ENCODE measurements at regions not wholly inside any gene's neighbourhood (a gene's known extent, or its start where the extent isn't known, plus 50 kb on each side); places are given as distances from the start of the nearest gene placed in this dataset.
"Not testable (repeated sequence)": the region's sequence is repeated elsewhere in the genome, so short reads cannot be mapped to it uniquely, and the experiment has no call there.

DNA sequence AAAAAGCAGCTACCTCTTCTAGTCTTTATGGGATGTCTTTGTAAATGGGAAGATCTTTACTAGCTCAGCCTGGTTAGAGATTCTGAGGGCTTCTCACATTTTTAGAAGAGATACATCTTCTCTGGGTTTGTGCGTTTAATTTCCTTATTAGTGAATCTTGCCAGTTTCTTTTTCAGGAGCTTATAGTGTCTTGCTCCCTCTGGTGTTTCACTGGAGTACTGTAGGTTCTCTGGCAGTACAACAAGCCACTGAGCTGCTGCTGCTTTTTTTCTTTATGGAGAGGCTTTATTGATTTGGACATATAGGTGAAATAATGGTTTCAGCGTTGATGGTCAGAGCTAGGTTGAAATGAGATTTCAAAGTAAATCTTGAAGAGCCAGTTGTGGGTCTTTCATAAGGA lies 82.9 kb downstream of the LAS1L start:
- H3K9me3 ChIP-seq (ENCODE audit: control extremely low read depth in 1 of 5, control insufficient read depth in 4 of 5, insufficient read depth in 2 of 5, low read depth in 1 of 5, low read length in 4 of 5), result peaks cover 0 to 3% (median 0%) of the 10 kb centered on the region in 5 experiments
- H3K27ac ChIP-seq (ENCODE audit: insufficient read depth in 1 of 2, low read depth in 1 of 2, low read length in 2 of 2, poor library complexity in 1 of 2, severe bottlenecking in 2 of 2), result no peak overlapping the region
- no peaks in the 10 kb centered on the region for H3K36me3 ChIP-seq (ENCODE audit: control insufficient read depth in 4 of 4, insufficient read depth in 4 of 4, low read length in 3 of 4)
- peak; percentile 14 to 57 (median 46) for DNase-seq
- H3K4me1 ChIP-seq (ENCODE audit: control extremely low read depth in 1 of 4, control insufficient read depth in 4 of 4, insufficient read depth in 4 of 4, low read length in 3 of 4), result no peaks in the 10 kb centered on the region
- POLR2A ChIA-PET, result no interaction called here
- 38% methylated on average over 1 of the region's 2 CpGs for WGBS (ENCODE audit: insufficient coverage)
- H3K27me3 ChIP-seq (replicated peaks in 2 of 5; ENCODE audit: control insufficient read depth in 4 of 5, insufficient read depth in 5 of 5, low read length in 4 of 5), result no peaks in the 10 kb centered on the region
- H3K4me3 ChIP-seq (ENCODE audit: control insufficient read depth in 1 of 7, extremely low read depth in 1 of 7, insufficient read depth in 4 of 7, low read depth in 2 of 7, low read length in 6 of 7), result no peak overlapping the region
- CTCF ChIA-PET, result interaction anchor here (1.8 kb wide), 1 partner anchor 544 kb away, joined by 4 read pairs; no protein-coding TSS in a partner anchor

- no peak overlapping the region for H3K27ac ChIP-seq (ENCODE audit: insufficient read depth in 1 of 2, low read depth in 1 of 2, low read length in 2 of 2, poor library complexity in 1 of 2, severe bottlenecking in 2 of 2)
- no peaks in the 10 kb centered on the region for H3K27me3 ChIP-seq (replicated peaks in 2 of 5; ENCODE audit: control insufficient read depth in 4 of 5, insufficient read depth in 5 of 5, low read length in 4 of 5)
- POLR2A ChIA-PET, result no interaction called here
- DNase-seq, result no peak
- no peaks in the 10 kb centered on the region for H3K4me1 ChIP-seq (ENCODE audit: control extremely low read depth in 1 of 4, control insufficient read depth in 4 of 4, insufficient read depth in 4 of 4, low read length in 3 of 4)
- WGBS (ENCODE audit: insufficient coverage), result 88% methylated on average over 1 of the region's 2 CpGs
- CTCF ChIA-PET, result no interaction called here
- peaks cover 0 to 2% (median 0%) of the 10 kb centered on the region in 5 experiments for H3K9me3 ChIP-seq (ENCODE audit: control extremely low read depth in 1 of 5, control insufficient read depth in 4 of 5, insufficient read depth in 2 of 5, low read depth in 1 of 5, low read length in 4 of 5)
- no peak overlapping the region for H3K4me3 ChIP-seq (ENCODE audit: control insufficient read depth in 1 of 7, extremely low read depth in 1 of 7, insufficient read depth in 4 of 7, low read depth in 2 of 7, low read length in 6 of 7)
- no peaks in the 10 kb centered on the region for H3K36me3 ChIP-seq (ENCODE audit: control insufficient read depth in 4 of 4, insufficient read depth in 4 of 4, low read length in 3 of 4)
Observed at GRCh38 chrX:65420154-65420553, 114.4 kb downstream of the LAS1L start.

GRCh38 chrX:65407662-65408061 lies 126.9 kb downstream of the LAS1L start:
- H3K4me1 ChIP-seq (ENCODE audit: control extremely low read depth in 1 of 4, control insufficient read depth in 4 of 4, insufficient read depth in 4 of 4, low read length in 3 of 4); H3K27ac ChIP-seq (ENCODE audit: insufficient read depth in 1 of 2, low read depth in 1 of 2, low read length in 2 of 2, poor library complexity in 1 of 2, severe bottlenecking in 2 of 2); DNase-seq; H3K36me3 ChIP-seq (ENCODE audit: control insufficient read depth in 4 of 4, insufficient read depth in 4 of 4, low read length in 3 of 4); POLR2A ChIA-PET; CTCF ChIA-PET; H3K9me3 ChIP-seq (ENCODE audit: control extremely low read depth in 1 of 5, control insufficient read depth in 4 of 5, insufficient read depth in 2 of 5, low read depth in 1 of 5, low read length in 4 of 5): not testable (repeated sequence)
- WGBS (ENCODE audit: insufficient coverage), result 27% methylated on average over 47 of the region's 48 CpGs
- Histone ChIP-seq H3K27me3 (replicated peaks in 2 of 5; ENCODE audit: control insufficient read depth in 4 of 5, insufficient read depth in 5 of 5, low read length in 4 of 5) (peaks cover 2 to 23% (median 7%) of the 10 kb centered on the region in 5 experiments), H3K4me3 (ENCODE audit: control insufficient read depth in 1 of 7, extremely low read depth in 1 of 7, insufficient read depth in 4 of 7, low read depth in 2 of 7, low read length in 6 of 7) (peak overlapping the region in 3 of 7 experiments; percentile 42 to 62 (median 43))

DNA sequence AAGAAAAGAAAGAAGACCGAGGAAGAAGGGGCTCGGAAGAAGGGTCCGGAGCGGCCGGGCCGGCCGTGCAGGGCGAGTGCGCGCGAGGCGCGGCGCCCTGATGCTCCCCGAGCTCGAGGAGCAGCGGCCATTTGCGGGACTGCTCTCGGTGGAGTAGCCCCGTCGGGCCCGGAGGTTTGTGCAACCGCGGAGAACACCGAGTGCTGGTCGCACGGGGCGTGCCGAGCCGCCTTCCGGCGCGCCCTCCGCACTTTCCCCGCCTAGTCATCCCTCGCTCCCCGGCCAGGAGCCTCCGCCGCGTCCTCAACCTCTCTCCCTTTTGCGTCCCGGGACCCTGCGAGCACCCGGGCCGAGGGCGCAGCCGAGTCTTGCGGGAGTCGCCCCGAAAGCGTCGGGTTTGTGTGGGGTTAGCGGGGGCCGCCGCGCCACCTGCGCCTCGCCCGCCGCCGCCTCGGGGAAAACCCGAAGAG lies 127.4 kb downstream of the LAS1L start:
- peaks cover 0 to 4% (median 0%) of the 10 kb centered on the region in 4 experiments for H3K4me1 ChIP-seq (ENCODE audit: control extremely low read depth in 1 of 4, control insufficient read depth in 4 of 4, insufficient read depth in 4 of 4, low read length in 3 of 4)
- peaks cover 2 to 23% (median 7%) of the 10 kb centered on the region in 5 experiments for H3K27me3 ChIP-seq (replicated peaks in 2 of 5; ENCODE audit: control insufficient read depth in 4 of 5, insufficient read depth in 5 of 5, low read length in 4 of 5)
- no peaks in the 10 kb centered on the region for H3K36me3 ChIP-seq (ENCODE audit: control insufficient read depth in 4 of 4, insufficient read depth in 4 of 4, low read length in 3 of 4)
- POLR2A ChIA-PET, result no interaction called here
- H3K27ac ChIP-seq (ENCODE audit: insufficient read depth in 1 of 2, low read depth in 1 of 2, low read length in 2 of 2, poor library complexity in 1 of 2, severe bottlenecking in 2 of 2), result no peak overlapping the region
- peak overlapping the region in 3 of 7 experiments; percentile 43 to 66 (median 62) for H3K4me3 ChIP-seq (ENCODE audit: control insufficient read depth in 1 of 7, extremely low read depth in 1 of 7, insufficient read depth in 4 of 7, low read depth in 2 of 7, low read length in 6 of 7)
- H3K9me3 ChIP-seq (ENCODE audit: control extremely low read depth in 1 of 5, control insufficient read depth in 4 of 5, insufficient read depth in 2 of 5, low read depth in 1 of 5, low read length in 4 of 5), result peaks cover 0 to 3% (median 0%) of the 10 kb centered on the region in 5 experiments
- WGBS (ENCODE audit: insufficient coverage), result 29% methylated on average over 30 of the region's 63 CpGs
- DNase-seq, result peak; percentile 4 to 46 (median 37)
- CTCF ChIA-PET, result no interaction called here

DNA sequence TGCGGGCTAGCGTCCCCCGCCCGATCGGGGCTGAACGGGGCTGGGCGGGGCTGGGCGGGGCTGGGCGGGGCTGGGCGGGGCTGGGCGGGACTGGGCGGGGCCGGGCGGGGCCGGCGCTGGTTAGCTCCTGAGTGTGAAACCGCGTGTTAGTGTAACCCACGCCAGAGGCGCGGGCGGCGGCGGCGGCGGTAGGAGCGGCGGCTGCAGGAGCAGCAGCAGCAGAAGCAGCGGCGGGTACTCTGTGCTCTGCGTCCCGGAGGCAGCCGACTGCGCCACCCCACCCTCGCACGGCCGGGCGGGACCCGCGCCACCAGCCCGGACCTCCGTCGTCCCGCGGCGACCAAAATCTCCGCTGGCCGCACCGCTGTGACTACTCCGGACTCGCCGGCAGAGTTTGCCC lies 128.1 kb downstream of the LAS1L start:
- peaks cover 0 to 3% (median 3%) of the 10 kb centered on the region in 5 experiments for H3K9me3 ChIP-seq (ENCODE audit: control extremely low read depth in 1 of 5, control insufficient read depth in 4 of 5, insufficient read depth in 2 of 5, low read depth in 1 of 5, low read length in 4 of 5)
- no peak overlapping the region for H3K27ac ChIP-seq (ENCODE audit: insufficient read depth in 1 of 2, low read depth in 1 of 2, low read length in 2 of 2, poor library complexity in 1 of 2, severe bottlenecking in 2 of 2)
- POLR2A ChIA-PET, result no interaction called here
- CTCF ChIA-PET, result no interaction called here
- peak; percentile 15 to 62 (median 26) for DNase-seq
- peaks cover 2 to 23% (median 7%) of the 10 kb centered on the region in 5 experiments for H3K27me3 ChIP-seq (replicated peaks in 2 of 5; ENCODE audit: control insufficient read depth in 4 of 5, insufficient read depth in 5 of 5, low read length in 4 of 5)
- H3K4me3 ChIP-seq (ENCODE audit: control insufficient read depth in 1 of 7, extremely low read depth in 1 of 7, insufficient read depth in 4 of 7, low read depth in 2 of 7, low read length in 6 of 7), result peak overlapping the region in 3 of 7 experiments; percentile 43 to 66 (median 62)
- WGBS (ENCODE audit: insufficient coverage), result 27% methylated on average over 28 of the region's 52 CpGs
- H3K4me1 ChIP-seq (ENCODE audit: control extremely low read depth in 1 of 4, control insufficient read depth in 4 of 4, insufficient read depth in 4 of 4, low read length in 3 of 4), result peaks cover 0 to 4% (median 0%) of the 10 kb centered on the region in 4 experiments
- H3K36me3 ChIP-seq (ENCODE audit: control insufficient read depth in 4 of 4, insufficient read depth in 4 of 4, low read length in 3 of 4), result peaks cover 0 to 3% (median 0%) of the 10 kb centered on the region in 4 experiments

DNA sequence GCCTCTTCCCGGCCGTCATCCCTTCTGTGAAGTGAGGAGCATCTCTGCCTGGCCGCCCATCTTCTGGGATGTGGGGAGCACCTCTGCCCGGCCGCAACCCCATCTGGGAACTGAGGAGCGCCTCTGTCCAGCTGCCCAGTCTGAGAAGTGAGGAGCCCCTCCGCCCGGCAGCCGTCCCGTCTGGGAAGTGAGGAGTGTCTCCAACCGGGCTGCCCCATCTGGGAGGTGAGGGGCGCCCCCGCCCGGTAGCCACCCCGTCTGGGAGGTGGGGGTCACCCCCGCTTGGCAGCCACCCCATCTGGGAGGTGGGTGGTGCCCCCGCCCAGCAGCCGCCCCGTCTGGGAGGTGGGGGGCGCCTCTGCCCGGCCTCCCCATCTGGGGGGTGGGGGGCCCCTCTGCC lies 142.3 kb downstream of the LAS1L start:
- POLR2A ChIA-PET, result no interaction called here
- no peak for DNase-seq
- Histone ChIP-seq H3K27me3 (replicated peaks in 2 of 5; ENCODE audit: control insufficient read depth in 4 of 5, insufficient read depth in 5 of 5, low read length in 4 of 5) (no peaks in the 10 kb centered on the region), H3K9me3 (ENCODE audit: control extremely low read depth in 1 of 5, control insufficient read depth in 4 of 5, insufficient read depth in 2 of 5, low read depth in 1 of 5, low read length in 4 of 5) (peaks cover 0 to 8% (median 4%) of the 10 kb centered on the region in 5 experiments), H3K4me1 (ENCODE audit: control extremely low read depth in 1 of 4, control insufficient read depth in 4 of 4, insufficient read depth in 4 of 4, low read length in 3 of 4) (no peaks in the 10 kb centered on the region), H3K4me3 (ENCODE audit: control insufficient read depth in 1 of 7, extremely low read depth in 1 of 7, insufficient read depth in 4 of 7, low read depth in 2 of 7, low read length in 6 of 7) (no peak overlapping the region), H3K27ac (ENCODE audit: insufficient read depth in 1 of 2, low read depth in 1 of 2, low read length in 2 of 2, poor library complexity in 1 of 2, severe bottlenecking in 2 of 2) (no peak overlapping the region), H3K36me3 (ENCODE audit: control insufficient read depth in 4 of 4, insufficient read depth in 4 of 4, low read length in 3 of 4) (no peaks in the 10 kb centered on the region)
- 91% methylated on average over 14 of the region's 21 CpGs for WGBS (ENCODE audit: insufficient coverage)
- CTCF ChIA-PET, result no interaction called here

DNA sequence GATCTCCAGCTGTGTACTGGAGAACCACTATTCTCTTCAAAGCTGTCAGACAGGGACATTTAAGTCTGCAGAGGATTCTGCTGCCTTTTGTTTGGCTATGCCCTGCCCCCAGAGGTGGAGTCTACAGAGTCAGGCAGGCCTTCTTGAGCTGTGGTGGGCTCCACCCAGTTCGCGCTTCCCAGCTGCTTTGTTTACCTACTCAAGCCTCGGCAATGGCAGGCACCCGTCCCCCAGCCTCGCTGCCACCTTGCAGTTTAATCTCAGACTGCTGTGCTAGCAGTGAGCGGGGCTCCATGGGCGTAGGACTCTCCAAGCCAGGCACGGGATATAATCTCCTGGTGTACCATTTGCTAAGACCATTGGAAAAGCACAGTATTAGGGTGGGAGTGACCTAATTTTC lies 145.5 kb downstream of the LAS1L start:
- DNase-seq; H3K4me1 ChIP-seq (ENCODE audit: control extremely low read depth in 1 of 4, control insufficient read depth in 4 of 4, insufficient read depth in 4 of 4, low read length in 3 of 4); H3K36me3 ChIP-seq (ENCODE audit: control insufficient read depth in 4 of 4, insufficient read depth in 4 of 4, low read length in 3 of 4); CTCF ChIA-PET; H3K27me3 ChIP-seq (replicated peaks in 2 of 5; ENCODE audit: control insufficient read depth in 4 of 5, insufficient read depth in 5 of 5, low read length in 4 of 5); H3K27ac ChIP-seq (ENCODE audit: insufficient read depth in 1 of 2, low read depth in 1 of 2, low read length in 2 of 2, poor library complexity in 1 of 2, severe bottlenecking in 2 of 2); H3K9me3 ChIP-seq (ENCODE audit: control extremely low read depth in 1 of 5, control insufficient read depth in 4 of 5, insufficient read depth in 2 of 5, low read depth in 1 of 5, low read length in 4 of 5); H3K4me3 ChIP-seq (ENCODE audit: control insufficient read depth in 1 of 7, extremely low read depth in 1 of 7, insufficient read depth in 4 of 7, low read depth in 2 of 7, low read length in 6 of 7); POLR2A ChIA-PET: not testable (repeated sequence)
- 100% methylated on average over 3 of the region's 8 CpGs for WGBS (ENCODE audit: insufficient coverage)

All from common myeloid progenitor, CD34-positive (primary cell).